GM12878 (cell line): ENCODE measurements at regions not wholly inside any gene's neighbourhood (a gene's known extent, or its start where the extent isn't known, plus 50 kb on each side); places are given as distances from the start of the nearest gene placed in this dataset.

Experiments used
- ATAC-seq: fragments of 200-7000 bp; cut with Tn5 transposase; 3 replicates; pipeline ENCODE4 v1.9.1; 2020; ENCODE audit warnings: mild to moderate bottlenecking, moderate library complexity
- BruUV-seq: library from RNA; stranded (reverse); fragments of 400-500 nt; replicated peaks from 2 replicates; lab custom pipeline; 2021; lab: Mats Ljungman, UMichigan
- CTCF ChIA-PET: fragments of 300-600 bp; sonication (Branson Sonifier 250); formaldehyde crosslinking; extraction: SDS; loops from one replicate; lab custom pipeline; 2021; ENCODE audit warnings: inconsistent platforms; lab: Yijun Ruan, JAX
- POLR2A ChIA-PET: fragments of 350-600 bp; formaldehyde crosslinking; extraction: SDS; loops from one replicate; lab custom pipeline; 2021; ENCODE audit warnings: inconsistent platforms; lab: Charles Lee
- RAD21 ChIA-PET: fragments of 300-600 bp; sonication (Branson Sonifier 250); formaldehyde crosslinking; loops from one replicate; lab custom pipeline; 2023; ENCODE audit warnings: antibody characterized with exemption; ENCODE audit not compliant: unreplicated experiment; lab: Charles Lee
- SMC1A ChIA-PET: fragments of 300-600 bp; sonication (Branson Sonifier 250); formaldehyde crosslinking; loops from one replicate; lab custom pipeline; 2023; ENCODE audit not compliant: unreplicated experiment, uncharacterized antibody; lab: Charles Lee
- DNase-seq: peaks from one replicate; pipeline ENCODE4 v3.0.0-alpha.2; 2011; ENCODE audit warnings: low read depth, low spot score
- FAIRE-seq: peaks from 3 replicates; lab custom pipeline; 2011; peaks lifted over from hg19 to GRCh38; lab: Jason Lieb, UNC
- H2AFZ ChIP-seq: 2 replicates; pipeline ENCODE4 v1.6.0; 2011; ENCODE audit warnings: low read depth, low read length, control low read depth; ENCODE audit not compliant: control insufficient read depth
- H3K27ac ChIP-seq: 2 replicates; pipeline ENCODE4 v1.5.1; 2011; ENCODE audit warnings: control low read depth; ENCODE audit not compliant: control insufficient read depth, insufficient read depth
- H3K27me3 ChIP-seq, 2 experiments: replicated peaks in 1 of 2; 2 replicates each; pipeline versions ENCODE4 v1.6.0 to v1.6.1; 2011; ENCODE audit warnings: low read length in 1 of 2; ENCODE audit not compliant: control insufficient read depth in 2 of 2, insufficient read depth in 2 of 2
- H3K36me3 ChIP-seq, 2 experiments: 2 replicates each; pipeline ENCODE4 v1.5.1; 2011; ENCODE audit warnings: low read length in 1 of 2; ENCODE audit not compliant: control insufficient read depth in 2 of 2, insufficient read depth in 2 of 2
- H3K4me1 ChIP-seq: 2 replicates; pipeline ENCODE4 v1.6.1; 2011; ENCODE audit warnings: mild to moderate bottlenecking, low read length, moderate library complexity, mixed read lengths; ENCODE audit not compliant: control insufficient read depth, insufficient read depth
- H3K4me2 ChIP-seq: 2 replicates; pipeline ENCODE4 v1.6.0; 2011; ENCODE audit warnings: control low read depth; ENCODE audit not compliant: control insufficient read depth, insufficient read depth
- H3K4me3 ChIP-seq: fragments of 200-600 bp; sonication (generic); 2 replicates; pipeline ENCODE4 v1.5.1; 2016
- H3K79me2 ChIP-seq: 2 replicates; pipeline ENCODE4 v1.6.0; 2011; ENCODE audit warnings: low read length; ENCODE audit not compliant: control insufficient read depth, insufficient read depth
- H3K9ac ChIP-seq: 2 replicates; pipeline ENCODE4 v1.8.0; 2011; ENCODE audit warnings: low read length, control low read depth, mixed read lengths; ENCODE audit not compliant: control insufficient read depth, insufficient read depth
- H3K9me3 ChIP-seq: replicated peaks from 3 replicates; pipeline ENCODE4 v1.5.1; 2011; ENCODE audit warnings: mild to moderate bottlenecking, low read length; ENCODE audit not compliant: control insufficient read depth, insufficient read depth
- H4K20me1 ChIP-seq: 2 replicates; pipeline ENCODE4 v1.6.0; 2011; ENCODE audit not compliant: control insufficient read depth, insufficient read depth
- BHLHE40 ChIP-seq, 2 experiments: fragments of 450-650 bp in 1 of 2; IDR thresholded peaks; 2 replicates each; pipeline ENCODE4 v1.6.1; 2011 to 2017; ENCODE audit warnings: low read depth in 2 of 2, borderline replicate concordance in 1 of 2, improper control_type of control experiment in 1 of 2, low read length in 1 of 2, mild to moderate bottlenecking in 1 of 2
- IKZF2 ChIP-seq, 2 experiments: fragments of 450-650 bp; IDR thresholded peaks; 2 replicates each; pipeline ENCODE4 v1.6.1; 2017; ENCODE audit warnings: mild to moderate bottlenecking in 2 of 2, moderate library complexity in 2 of 2
- NRF1 ChIP-seq: conservative IDR thresholded peaks from 2 replicates; pipeline ENCODE4 v1.6.1; 2011; ENCODE audit warnings: mild to moderate bottlenecking, low read depth, low read length, improper control_type of control experiment
- POLR2A ChIP-seq: IDR thresholded peaks from 2 replicates; pipeline ENCODE4 v1.6.1; 2011; ENCODE audit warnings: low read depth, mild to moderate bottlenecking, low read length
- RELB ChIP-seq: fragments of 450-650 bp; IDR thresholded peaks from 2 replicates; pipeline ENCODE4 v1.6.1; 2017; ENCODE audit warnings: low read depth, mild to moderate bottlenecking, moderate library complexity
- SMARCA5 ChIP-seq: fragments of 450-650 bp; IDR thresholded peaks from 2 replicates; pipeline ENCODE4 v1.6.1; 2017; ENCODE audit warnings: mild to moderate bottlenecking
- SREBF1 ChIP-seq: IDR thresholded peaks from 2 replicates; pipeline ENCODE4 v1.6.1; 2012; ENCODE audit warnings: mild to moderate bottlenecking, low read length
- STAT3 ChIP-seq: IDR thresholded peaks from 2 replicates; pipeline ENCODE4 v1.6.1; 2011; ENCODE audit warnings: low read depth, low read length, improper control_type of control experiment
- TCF12 ChIP-seq: IDR thresholded peaks from 2 replicates; pipeline ENCODE4 v1.6.1; 2011; ENCODE audit warnings: low read depth, mild to moderate bottlenecking, low read length
- WGBS: methylation state at CpG from one replicate; pipeline ENCODE4 v1.1.6; 2016; ENCODE audit warnings: low lambda C conversion rate; ENCODE audit not compliant: insufficient replicate concordance, insufficient coverage; ENCODE audit errors: missing lambda C conversion rate; 5-methylcytosine and 5-hydroxymethylcytosine counted together
- in situ Hi-C: fragments of 300-500 bp; cut with MboI; formaldehyde crosslinking; loops from 9 replicates; pipeline ENCODE4 v1.14.3; 2018; ENCODE audit warnings: mixed read lengths
- intact Hi-C: fragments of 100-400 bp; cut with micrococcal nuclease; formaldehyde crosslinking; loops from one replicate; pipeline ENCODE4 v1.14.2; 2022; ENCODE audit not compliant: unreplicated experiment

GRCh38 chr4:52256522-52256921, 205.4 kb downstream of the SPATA18 start (continued):
- TF ChIP-seq RELB (no peak), IKZF2 (IDR thresholded peaks at IDR 0.05) (no peak), BHLHE40 (IDR thresholded peaks at IDR 0.05; ENCODE audit: borderline replicate concordance in 1 of 2, low read depth in 2 of 2, low read length in 1 of 2) (no peak), SMARCA5 (no peak), TCF12 (no peak)

- no peak overlapping the region for H3K27ac ChIP-seq
Measured at GRCh38 chr4:52259978-52260377, 208.9 kb downstream of the SPATA18 start.

More at GRCh38 chr4:52259978-52260377, 208.9 kb downstream of the SPATA18 start:
- no peaks in the 10 kb centered on the region for H3K9me3 ChIP-seq
- WGBS = 29% methylated on average over 3 of the region's 3 CpGs
- no peaks in the 10 kb centered on the region for H3K79me2 ChIP-seq
- H4K20me1 ChIP-seq = no peaks in the 10 kb centered on the region
- ChIA-PET CTCF (no interaction called here), RAD21 (no interaction called here)
- no peak for FAIRE-seq
- H3K4me2 ChIP-seq = no peak overlapping the region
- H3K4me1 ChIP-seq = no peaks in the 10 kb centered on the region
- H3K27me3 ChIP-seq = no peaks in the 10 kb centered on the region
- in situ Hi-C loops = no loop called here
- H3K4me3 ChIP-seq = no peak overlapping the region
- no TSS peak for BruUV-seq
- TF ChIP-seq SMARCA5 = no peak
- no peak for TF ChIP-seq SREBF1
- no peak for TF ChIP-seq POLR2A
- no peak for TF ChIP-seq STAT3
- TF ChIP-seq NRF1 = no peak
- TF ChIP-seq, all 136 proteins: peak for 0
- ATAC-seq = no peak
- ChIA-PET SMC1A (no interaction called here), POLR2A (no interaction called here)
- Histone ChIP-seq H2AFZ (no peak overlapping the region), H3K36me3 (no peaks in the 10 kb centered on the region), H3K9ac (no peak overlapping the region)
- intact Hi-C loops = no loop called here
- no peak for DNase-seq
